GM12878 (cell line): ENCODE measurements at regions not wholly inside any gene's neighbourhood (a gene's known extent, or its start where the extent isn't known, plus 50 kb on each side); places are given as distances from the start of the nearest gene placed in this dataset.

Experiments used
- MEF2A ChIP-seq: IDR thresholded peaks from 2 replicates; pipeline ENCODE4 v1.6.1; 2011; ENCODE audit warnings: low read depth, mild to moderate bottlenecking, low read length, moderate library complexity; ENCODE audit not compliant: insufficient read depth
- MTA2 ChIP-seq: fragments of 450-650 bp; IDR thresholded peaks from 2 replicates; pipeline ENCODE4 v1.6.1; 2016; ENCODE audit warnings: low read depth, mild to moderate bottlenecking, moderate library complexity
- PRDM15 ChIP-seq: fragments of 450-650 bp; formaldehyde crosslinking; IDR thresholded peaks from 2 replicates; pipeline ENCODE4 v1.4.0; 2020; ENCODE audit warnings: mild to moderate bottlenecking, moderate library complexity
- RCOR1 ChIP-seq: conservative IDR thresholded peaks from 2 replicates; pipeline ENCODE4 v1.6.1; 2012; ENCODE audit warnings: low read depth, low read length, improper control_type of control experiment
- ZSCAN29 ChIP-seq: fragments of 450-650 bp; IDR thresholded peaks from 2 replicates; pipeline ENCODE4 v1.6.1; 2017; ENCODE audit warnings: mild to moderate bottlenecking, moderate library complexity
- TF ChIP-seq, protein P1 (sequence below): fragments of 450-650 bp; IDR thresholded peaks from 2 replicates; pipeline ENCODE4 v1.6.1; 2014; ENCODE audit warnings: mild to moderate bottlenecking

- TF ChIP-seq, protein P1, sequence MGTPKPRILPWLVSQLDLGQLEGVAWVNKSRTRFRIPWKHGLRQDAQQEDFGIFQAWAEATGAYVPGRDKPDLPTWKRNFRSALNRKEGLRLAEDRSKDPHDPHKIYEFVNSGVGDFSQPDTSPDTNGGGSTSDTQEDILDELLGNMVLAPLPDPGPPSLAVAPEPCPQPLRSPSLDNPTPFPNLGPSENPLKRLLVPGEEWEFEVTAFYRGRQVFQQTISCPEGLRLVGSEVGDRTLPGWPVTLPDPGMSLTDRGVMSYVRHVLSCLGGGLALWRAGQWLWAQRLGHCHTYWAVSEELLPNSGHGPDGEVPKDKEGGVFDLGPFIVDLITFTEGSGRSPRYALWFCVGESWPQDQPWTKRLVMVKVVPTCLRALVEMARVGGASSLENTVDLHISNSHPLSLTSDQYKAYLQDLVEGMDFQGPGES, result no peak
- TF ChIP-seq MEF2A, result no peak
- TF ChIP-seq MTA2, result no peak
- TF ChIP-seq RCOR1, result no peak
- TF ChIP-seq ZSCAN29, result no peak
- no peak for TF ChIP-seq PRDM15 (CRISPR knock-in tag)
Measured at GRCh38 chr12:92020983-92021665, 124.5 kb downstream of the BTG1 start (continued).
